GM23338 (cell line): ENCODE measurements at regions not wholly inside any gene's neighbourhood (a gene's known extent, or its start where the extent isn't known, plus 50 kb on each side); places are given as distances from the start of the nearest gene placed in this dataset.

Source experiments
- ATAC-seq: fragments of 200-7000 bp; cut with Tn5 transposase; 3 replicates; pipeline ENCODE4 v1.9.1; 2020
- DNase-seq: peaks from one replicate; pipeline ENCODE4 v3.0.0-alpha.2; 2015; ENCODE audit warnings: low spot score
- H2AFZ ChIP-seq: fragments of 200-600 bp; sonication (generic); 2 replicates; pipeline ENCODE4 v1.8.0; 2016; ENCODE audit warnings: antibody characterized with exemption, mild to moderate bottlenecking, moderate library complexity
- H3F3A ChIP-seq: fragments of 200-600 bp; sonication (generic); replicated peaks from 2 replicates; pipeline ENCODE4 v1.8.0; 2017; ENCODE audit warnings: antibody characterized with exemption, mixed run types, low read depth
- H3K27ac ChIP-seq: fragments of 200-600 bp; sonication (generic); 2 replicates; pipeline ENCODE4 v1.6.1; 2016; ENCODE audit warnings: low read depth
- H3K27me3 ChIP-seq: fragments of 200-600 bp; sonication (generic); 2 replicates; pipeline ENCODE4 v1.8.0; 2016; ENCODE audit warnings: mild to moderate bottlenecking, mixed run types, moderate library complexity; ENCODE audit not compliant: insufficient read depth
- H3K36me3 ChIP-seq: fragments of 200-600 bp; sonication (generic); 2 replicates; pipeline ENCODE4 v1.8.0; 2016; ENCODE audit warnings: mild to moderate bottlenecking; ENCODE audit not compliant: insufficient read depth
- H3K4me1 ChIP-seq: fragments of 200-600 bp; sonication (generic); 2 replicates; pipeline ENCODE4 v1.8.0; 2016; ENCODE audit warnings: mild to moderate bottlenecking, moderate library complexity; ENCODE audit not compliant: insufficient read depth
- H3K4me2 ChIP-seq: fragments of 200-600 bp; sonication (generic); 2 replicates; pipeline ENCODE4 v1.7.1; 2017; ENCODE audit warnings: mixed run types
- H3K4me3 ChIP-seq: fragments of 200-600 bp; sonication (generic); 2 replicates; pipeline ENCODE4 v1.6.1; 2016; ENCODE audit warnings: mixed run types
- H3K79me2 ChIP-seq: fragments of 200-600 bp; sonication (generic); replicated peaks from 2 replicates; pipeline ENCODE4 v1.8.0; 2017; ENCODE audit warnings: mild to moderate bottlenecking; ENCODE audit not compliant: insufficient read depth
- H3K9me2 ChIP-seq: fragments of 200-600 bp; sonication (generic); 2 replicates; pipeline ENCODE4 v1.8.0; 2017; ENCODE audit not compliant: insufficient read depth
- H4K20me1 ChIP-seq: fragments of 200-600 bp; sonication (generic); replicated peaks from 2 replicates; pipeline ENCODE4 v1.8.0; 2017; ENCODE audit warnings: mild to moderate bottlenecking; ENCODE audit not compliant: insufficient read depth
- H3K27ac Mint-ChIP-seq: 2 replicates; pipeline ENCODE4 v1.8.0; 2020; ENCODE audit warnings: inconsistent platforms, mild to moderate bottlenecking, moderate library complexity, mixed read lengths
- H3K27me3 Mint-ChIP-seq: 3 replicates; pipeline ENCODE4 v1.8.0; 2022; ENCODE audit warnings: low read depth, mild to moderate bottlenecking, moderate library complexity, mixed read lengths, inconsistent platforms; ENCODE audit not compliant: insufficient read depth, poor library complexity
- H3K36me3 Mint-ChIP-seq: 3 replicates; pipeline ENCODE4 v1.8.0; 2021; ENCODE audit warnings: low read depth, mild to moderate bottlenecking, inconsistent platforms, moderate library complexity, mixed read lengths
- H3K4me1 Mint-ChIP-seq: 3 replicates; pipeline ENCODE4 v1.8.0; 2020; ENCODE audit warnings: mild to moderate bottlenecking, inconsistent platforms, mixed read lengths
- H3K4me3 Mint-ChIP-seq: 3 replicates; pipeline ENCODE4 v1.8.0; 2021; ENCODE audit warnings: moderate library complexity, mild to moderate bottlenecking, inconsistent platforms, mixed read lengths
- H3K9me3 Mint-ChIP-seq: 3 replicates; pipeline ENCODE4 v1.8.0; 2020; ENCODE audit warnings: moderate library complexity, mild to moderate bottlenecking, inconsistent platforms, mixed read lengths
- CTCF ChIP-seq, 2 experiments: fragments of 200-600 bp in 1 of 2; sonication (generic) in 1 of 2; conservative IDR thresholded peaks; 2 replicates each; pipeline versions ENCODE4 v1.5.1 to v1.6.1; 2016 to 2017; ENCODE audit warnings: antibody characterized with exemption in 2 of 2, low read depth in 2 of 2, mild to moderate bottlenecking in 2 of 2, moderate library complexity in 1 of 2
- ETS1 ChIP-seq: IDR thresholded peaks from 2 replicates; pipeline ENCODE4 v1.6.1; 2016; ENCODE audit warnings: antibody characterized with exemption
- EZH2 ChIP-seq: fragments of 200-600 bp; sonication (generic); IDR thresholded peaks from one replicate; pipeline ENCODE4 v1.8.0; 2017; ENCODE audit warnings: antibody characterized with exemption, mild to moderate bottlenecking, low read depth; ENCODE audit not compliant: unreplicated experiment
- EZH2phosphoT487 ChIP-seq: fragments of 200-600 bp; sonication (generic); IDR thresholded peaks from one replicate; pipeline ENCODE4 v1.8.1; 2018; ENCODE audit warnings: antibody characterized with exemption; ENCODE audit not compliant: unreplicated experiment
- JUNB ChIP-seq: IDR thresholded peaks from one replicate; pipeline ENCODE4 v1.6.1; 2016; ENCODE audit warnings: antibody characterized with exemption; ENCODE audit not compliant: unreplicated experiment
- NANOG ChIP-seq: IDR thresholded peaks from 2 replicates; pipeline ENCODE4 v1.6.1; 2016; ENCODE audit warnings: antibody characterized with exemption, borderline replicate concordance
- POLR2AphosphoS5 ChIP-seq: IDR thresholded peaks from 2 replicates; pipeline ENCODE4 v1.6.1; 2016; ENCODE audit warnings: antibody characterized with exemption, low read depth
- REST ChIP-seq: IDR thresholded peaks from one replicate; pipeline ENCODE4 v1.6.1; 2018; ENCODE audit warnings: antibody characterized with exemption; ENCODE audit not compliant: unreplicated experiment
- STAT1 ChIP-seq: IDR thresholded peaks from one replicate; pipeline ENCODE4 v1.6.1; 2016; ENCODE audit warnings: antibody characterized with exemption; ENCODE audit not compliant: unreplicated experiment
- ZNF114 ChIP-seq: fragments of 250-450 bp; sonication (Bioruptor Pico); IDR thresholded peaks from 2 replicates; pipeline ENCODE4 v1.5.0; 2020; ENCODE audit warnings: mild to moderate bottlenecking, moderate library complexity
- ZNF331 ChIP-seq: fragments of 250-450 bp; sonication (Bioruptor Pico); IDR thresholded peaks from 2 replicates; pipeline ENCODE4 v1.5.0; 2020; ENCODE audit warnings: low read depth, mild to moderate bottlenecking, moderate library complexity

GRCh38 chr4:4734425-4734824, 125.0 kb upstream of the MSX1 start (continued):
- TF ChIP-seq CTCF (conservative IDR thresholded peaks at IDR 0.05; ENCODE audit: low read depth in 2 of 2) (no peak), ETS1 (no peak), EZH2phosphoT487 (no peak), POLR2AphosphoS5 (no peak), ZNF331 (CRISPR knock-in tag) (no peak), JUNB (no peak), NANOG (no peak), REST (no peak), ZNF114 (CRISPR knock-in tag) (no peak), EZH2 (no peak), STAT1 (no peak)

GRCh38 chr4:4733663-4734062, 125.8 kb upstream of the MSX1 start:
- H3K9me3 Mint-ChIP-seq: no peaks in the 10 kb centered on the region
- Histone ChIP-seq H4K20me1 (0 out of 2 replicates have a peak, but pooled peaks cover 5% of the 10 kb centered on the region), H3K27me3 (no peaks in the 10 kb centered on the region), H3F3A (no peaks in the 10 kb centered on the region), H3K4me1 (peaks cover 12% of the 10 kb centered on the region; the same call in 1 of the 2 replicates), H3K4me2 (no peak overlapping the region), H3K4me3 (no peak overlapping the region), H2AFZ (no peak overlapping the region), H3K9me2 (no peaks in the 10 kb centered on the region), H3K79me2 (no peaks in the 10 kb centered on the region), H3K36me3 (no peaks in the 10 kb centered on the region), H3K27ac (no peak overlapping the region)
- peaks cover 8% of the 10 kb centered on the region for H3K27me3 Mint-ChIP-seq
- H3K36me3 Mint-ChIP-seq: no peaks in the 10 kb centered on the region
- ATAC-seq (no peak), DNase-seq (no peak)
- peaks cover 17% of the 10 kb centered on the region for H3K4me1 Mint-ChIP-seq
- TF ChIP-seq ETS1 (no peak), NANOG (no peak)
- no peak overlapping the region for H3K4me3 Mint-ChIP-seq
- H3K27ac Mint-ChIP-seq: no peak overlapping the region
